ENCODE measurements at regions not wholly inside any gene's neighbourhood (a gene's known extent, or its start where the extent isn't known, plus 50 kb on each side); places are given as distances from the start of the nearest gene placed in this dataset.

DNA sequence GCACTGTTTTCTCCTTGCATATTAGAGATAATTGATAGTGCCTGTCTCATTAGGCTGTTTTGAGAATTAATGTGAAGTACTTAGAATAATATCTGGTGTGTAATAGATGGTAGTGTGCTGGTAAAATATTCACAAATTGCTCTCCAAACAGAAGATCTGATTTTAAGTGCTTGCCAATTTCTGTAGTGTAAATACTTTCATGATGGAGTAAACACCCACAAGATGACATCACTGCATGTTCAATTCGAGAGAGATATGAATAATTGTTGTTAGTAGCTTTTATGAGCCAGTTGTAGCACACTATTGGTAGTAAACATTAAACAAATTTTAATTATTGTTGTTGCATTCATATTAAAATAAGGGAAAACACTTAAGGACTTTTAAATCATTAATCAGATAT, 392.3 kb upstream of the RIOK2 start:
- TF ChIP-seq, protein P1, sequence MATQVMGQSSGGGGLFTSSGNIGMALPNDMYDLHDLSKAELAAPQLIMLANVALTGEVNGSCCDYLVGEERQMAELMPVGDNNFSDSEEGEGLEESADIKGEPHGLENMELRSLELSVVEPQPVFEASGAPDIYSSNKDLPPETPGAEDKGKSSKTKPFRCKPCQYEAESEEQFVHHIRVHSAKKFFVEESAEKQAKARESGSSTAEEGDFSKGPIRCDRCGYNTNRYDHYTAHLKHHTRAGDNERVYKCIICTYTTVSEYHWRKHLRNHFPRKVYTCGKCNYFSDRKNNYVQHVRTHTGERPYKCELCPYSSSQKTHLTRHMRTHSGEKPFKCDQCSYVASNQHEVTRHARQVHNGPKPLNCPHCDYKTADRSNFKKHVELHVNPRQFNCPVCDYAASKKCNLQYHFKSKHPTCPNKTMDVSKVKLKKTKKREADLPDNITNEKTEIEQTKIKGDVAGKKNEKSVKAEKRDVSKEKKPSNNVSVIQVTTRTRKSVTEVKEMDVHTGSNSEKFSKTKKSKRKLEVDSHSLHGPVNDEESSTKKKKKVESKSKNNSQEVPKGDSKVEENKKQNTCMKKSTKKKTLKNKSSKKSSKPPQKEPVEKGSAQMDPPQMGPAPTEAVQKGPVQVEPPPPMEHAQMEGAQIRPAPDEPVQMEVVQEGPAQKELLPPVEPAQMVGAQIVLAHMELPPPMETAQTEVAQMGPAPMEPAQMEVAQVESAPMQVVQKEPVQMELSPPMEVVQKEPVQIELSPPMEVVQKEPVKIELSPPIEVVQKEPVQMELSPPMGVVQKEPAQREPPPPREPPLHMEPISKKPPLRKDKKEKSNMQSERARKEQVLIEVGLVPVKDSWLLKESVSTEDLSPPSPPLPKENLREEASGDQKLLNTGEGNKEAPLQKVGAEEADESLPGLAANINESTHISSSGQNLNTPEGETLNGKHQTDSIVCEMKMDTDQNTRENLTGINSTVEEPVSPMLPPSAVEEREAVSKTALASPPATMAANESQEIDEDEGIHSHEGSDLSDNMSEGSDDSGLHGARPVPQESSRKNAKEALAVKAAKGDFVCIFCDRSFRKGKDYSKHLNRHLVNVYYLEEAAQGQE (IDR thresholded peaks at IDR 0.05; ENCODE audit: insufficient read depth in 1 of 2, low read depth in 2 of 2, low read length in 2 of 2): no peak
- TF ChIP-seq POLR2AphosphoS5 (IDR thresholded peaks at IDR 0.05; ENCODE audit: low read depth, low read length) (no peak), TAF1 (IDR thresholded peaks at IDR 0.05; ENCODE audit: borderline replicate concordance, insufficient read depth, low read length) (no peak)
